GM12878 (cell line): ENCODE measurements at regions not wholly inside any gene's neighbourhood (a gene's known extent, or its start where the extent isn't known, plus 50 kb on each side); places are given as distances from the start of the nearest gene placed in this dataset.

Experiments used
- ATAC-seq: fragments of 200-7000 bp; cut with Tn5 transposase; 3 replicates; pipeline ENCODE4 v1.9.1; 2020; ENCODE audit warnings: mild to moderate bottlenecking, moderate library complexity
- BruUV-seq: library from RNA; stranded (reverse); fragments of 400-500 nt; replicated peaks from 2 replicates; lab custom pipeline; 2021; lab: Mats Ljungman, UMichigan
- CTCF ChIA-PET: fragments of 300-600 bp; sonication (Branson Sonifier 250); formaldehyde crosslinking; extraction: SDS; loops from one replicate; lab custom pipeline; 2021; ENCODE audit warnings: inconsistent platforms; lab: Yijun Ruan, JAX
- POLR2A ChIA-PET: fragments of 350-600 bp; formaldehyde crosslinking; extraction: SDS; loops from one replicate; lab custom pipeline; 2021; ENCODE audit warnings: inconsistent platforms; lab: Charles Lee
- RAD21 ChIA-PET: fragments of 300-600 bp; sonication (Branson Sonifier 250); formaldehyde crosslinking; loops from one replicate; lab custom pipeline; 2023; ENCODE audit warnings: antibody characterized with exemption; ENCODE audit not compliant: unreplicated experiment; lab: Charles Lee
- SMC1A ChIA-PET: fragments of 300-600 bp; sonication (Branson Sonifier 250); formaldehyde crosslinking; loops from one replicate; lab custom pipeline; 2023; ENCODE audit not compliant: unreplicated experiment, uncharacterized antibody; lab: Charles Lee
- DNase-seq: peaks from one replicate; pipeline ENCODE4 v3.0.0-alpha.2; 2011; ENCODE audit warnings: low read depth, low spot score
- FAIRE-seq: peaks from 3 replicates; lab custom pipeline; 2011; peaks lifted over from hg19 to GRCh38; lab: Jason Lieb, UNC
- H2AFZ ChIP-seq: 2 replicates; pipeline ENCODE4 v1.6.0; 2011; ENCODE audit warnings: low read depth, low read length, control low read depth; ENCODE audit not compliant: control insufficient read depth
- H3K27ac ChIP-seq: 2 replicates; pipeline ENCODE4 v1.5.1; 2011; ENCODE audit warnings: control low read depth; ENCODE audit not compliant: control insufficient read depth, insufficient read depth
- H3K27me3 ChIP-seq, 2 experiments: replicated peaks in 1 of 2; 2 replicates each; pipeline versions ENCODE4 v1.6.0 to v1.6.1; 2011; ENCODE audit warnings: low read length in 1 of 2; ENCODE audit not compliant: control insufficient read depth in 2 of 2, insufficient read depth in 2 of 2
- H3K36me3 ChIP-seq, 2 experiments: 2 replicates each; pipeline ENCODE4 v1.5.1; 2011; ENCODE audit warnings: low read length in 1 of 2; ENCODE audit not compliant: control insufficient read depth in 2 of 2, insufficient read depth in 2 of 2
- H3K4me1 ChIP-seq: 2 replicates; pipeline ENCODE4 v1.6.1; 2011; ENCODE audit warnings: mild to moderate bottlenecking, low read length, moderate library complexity, mixed read lengths; ENCODE audit not compliant: control insufficient read depth, insufficient read depth
- H3K4me2 ChIP-seq: 2 replicates; pipeline ENCODE4 v1.6.0; 2011; ENCODE audit warnings: control low read depth; ENCODE audit not compliant: control insufficient read depth, insufficient read depth
- H3K4me3 ChIP-seq: fragments of 200-600 bp; sonication (generic); 2 replicates; pipeline ENCODE4 v1.5.1; 2016
- H3K79me2 ChIP-seq: 2 replicates; pipeline ENCODE4 v1.6.0; 2011; ENCODE audit warnings: low read length; ENCODE audit not compliant: control insufficient read depth, insufficient read depth
- H3K9ac ChIP-seq: 2 replicates; pipeline ENCODE4 v1.8.0; 2011; ENCODE audit warnings: low read length, control low read depth, mixed read lengths; ENCODE audit not compliant: control insufficient read depth, insufficient read depth
- H3K9me3 ChIP-seq: replicated peaks from 3 replicates; pipeline ENCODE4 v1.5.1; 2011; ENCODE audit warnings: mild to moderate bottlenecking, low read length; ENCODE audit not compliant: control insufficient read depth, insufficient read depth
- H4K20me1 ChIP-seq: 2 replicates; pipeline ENCODE4 v1.6.0; 2011; ENCODE audit not compliant: control insufficient read depth, insufficient read depth
- CREB1 ChIP-seq: IDR thresholded peaks from 2 replicates; pipeline ENCODE4 v1.6.1; 2012; ENCODE audit warnings: low read depth, mild to moderate bottlenecking, inconsistent platforms
- EGR1 ChIP-seq, 2 experiments: IDR thresholded peaks; 1 replicate in 1 of 2; 2 replicates in 1 of 2; pipeline ENCODE4 v1.6.1; 2011 to 2012; ENCODE audit warnings: low read depth in 2 of 2, low read length in 2 of 2, borderline replicate concordance in 1 of 2, mild to moderate bottlenecking in 1 of 2, moderate library complexity in 1 of 2
- ELK1 ChIP-seq: IDR thresholded peaks from 2 replicates; pipeline ENCODE4 v1.6.1; 2012; ENCODE audit warnings: low read depth, low read length, improper control_type of control experiment
- JUNB ChIP-seq: IDR thresholded peaks from 2 replicates; pipeline ENCODE4 v1.6.1; 2016; ENCODE audit warnings: antibody characterized with exemption, mild to moderate bottlenecking
- JUND ChIP-seq: IDR thresholded peaks from 2 replicates; pipeline ENCODE4 v1.6.1; 2012; ENCODE audit warnings: low read depth, mild to moderate bottlenecking, low read length, improper control_type of control experiment, moderate library complexity
- KDM1A ChIP-seq: fragments of 200-600 bp; sonication (generic); IDR thresholded peaks from 2 replicates; pipeline ENCODE4 v1.6.1; 2016; ENCODE audit warnings: borderline replicate concordance
- MEF2B ChIP-seq: fragments of 450-650 bp; IDR thresholded peaks from 2 replicates; pipeline ENCODE4 v1.6.1; 2018; ENCODE audit warnings: mild to moderate bottlenecking, moderate library complexity; ENCODE audit not compliant: partially characterized antibody, poor library complexity, severe bottlenecking
- NBN ChIP-seq: fragments of 450-650 bp; IDR thresholded peaks from 2 replicates; pipeline ENCODE4 v1.6.1; 2016
- NFIC ChIP-seq: IDR thresholded peaks from 2 replicates; pipeline ENCODE4 v1.6.1; 2012; ENCODE audit warnings: low read depth, mild to moderate bottlenecking, inconsistent platforms, low read length, moderate library complexity
- PAX8 ChIP-seq: fragments of 450-650 bp; IDR thresholded peaks from 2 replicates; pipeline ENCODE4 v1.6.1; 2017; ENCODE audit warnings: mild to moderate bottlenecking, moderate library complexity
- POLR2AphosphoS5 ChIP-seq: IDR thresholded peaks from 2 replicates; pipeline ENCODE4 v1.6.1; 2011; ENCODE audit warnings: mild to moderate bottlenecking, low read length, inconsistent platforms
- RUNX3 ChIP-seq: IDR thresholded peaks from 2 replicates; pipeline ENCODE4 v1.6.1; 2012; ENCODE audit warnings: low read length, inconsistent platforms
- STAT1 ChIP-seq: fragments of 450-650 bp; conservative IDR thresholded peaks from 2 replicates; pipeline ENCODE4 v1.6.1; 2014; ENCODE audit warnings: antibody characterized with exemption, mild to moderate bottlenecking
- TCF3 ChIP-seq: IDR thresholded peaks from 2 replicates; pipeline ENCODE4 v1.6.1; 2012; ENCODE audit warnings: low read depth, mild to moderate bottlenecking, low read length, borderline replicate concordance; ENCODE audit not compliant: insufficient read depth
- TCF7 ChIP-seq: IDR thresholded peaks from 2 replicates; pipeline ENCODE4 v1.6.1; 2014; ENCODE audit warnings: antibody characterized with exemption, borderline replicate concordance
- WRNIP1 ChIP-seq: IDR thresholded peaks from 2 replicates; pipeline ENCODE4 v1.6.1; 2011; ENCODE audit warnings: low read depth, low read length, improper control_type of control experiment, borderline replicate concordance
- WGBS: methylation state at CpG from one replicate; pipeline ENCODE4 v1.1.6; 2016; ENCODE audit warnings: low lambda C conversion rate; ENCODE audit not compliant: insufficient replicate concordance, insufficient coverage; ENCODE audit errors: missing lambda C conversion rate; 5-methylcytosine and 5-hydroxymethylcytosine counted together
- in situ Hi-C: fragments of 300-500 bp; cut with MboI; formaldehyde crosslinking; loops from 9 replicates; pipeline ENCODE4 v1.14.3; 2018; ENCODE audit warnings: mixed read lengths
- intact Hi-C: fragments of 100-400 bp; cut with micrococcal nuclease; formaldehyde crosslinking; loops from one replicate; pipeline ENCODE4 v1.14.2; 2022; ENCODE audit not compliant: unreplicated experiment
- TF ChIP-seq, protein P1 (sequence below): fragments of 450-650 bp; formaldehyde crosslinking; IDR thresholded peaks from 2 replicates; pipeline ENCODE4 v1.4.0; 2020; ENCODE audit warnings: mild to moderate bottlenecking, moderate library complexity
- TF ChIP-seq, protein P2 (sequence below): IDR thresholded peaks from 2 replicates; pipeline ENCODE4 v1.6.1; 2011; ENCODE audit warnings: low read depth, low read length, improper control_type of control experiment, borderline replicate concordance
- TF ChIP-seq, protein P3 (sequence below): IDR thresholded peaks from 2 replicates; pipeline ENCODE4 v1.6.1; 2012; ENCODE audit warnings: low read length, inconsistent platforms

GRCh38 chr14:53327716-53328115 is 174.6 kb upstream of the DDHD1 start:
- DNase-seq, result no peak
- CTCF ChIA-PET, result interaction anchor here (1.3 kb wide), 1 partner anchor 32 kb away, joined by 5 read pairs; no protein-coding TSS in a partner anchor
- WGBS, result 7% methylated on average over 1 of the region's 1 CpG
- Histone ChIP-seq H3K27ac (no peak overlapping the region), H3K4me2 (no peak overlapping the region), H3K4me3 (no peak overlapping the region), H3K36me3 (no peaks in the 10 kb centered on the region), H3K9ac (no peak overlapping the region), H3K9me3 (no peaks in the 10 kb centered on the region), H3K4me1 (no peaks in the 10 kb centered on the region), H3K27me3 (no peaks in the 10 kb centered on the region), H2AFZ (no peak overlapping the region), H4K20me1 (no peaks in the 10 kb centered on the region), H3K79me2 (no peaks in the 10 kb centered on the region)
- no peak for FAIRE-seq
- RAD21 ChIA-PET, result no interaction called here
- POLR2A ChIA-PET, result no interaction called here
- intact Hi-C loops, result no loop called here
- TF ChIP-seq, protein P1, sequence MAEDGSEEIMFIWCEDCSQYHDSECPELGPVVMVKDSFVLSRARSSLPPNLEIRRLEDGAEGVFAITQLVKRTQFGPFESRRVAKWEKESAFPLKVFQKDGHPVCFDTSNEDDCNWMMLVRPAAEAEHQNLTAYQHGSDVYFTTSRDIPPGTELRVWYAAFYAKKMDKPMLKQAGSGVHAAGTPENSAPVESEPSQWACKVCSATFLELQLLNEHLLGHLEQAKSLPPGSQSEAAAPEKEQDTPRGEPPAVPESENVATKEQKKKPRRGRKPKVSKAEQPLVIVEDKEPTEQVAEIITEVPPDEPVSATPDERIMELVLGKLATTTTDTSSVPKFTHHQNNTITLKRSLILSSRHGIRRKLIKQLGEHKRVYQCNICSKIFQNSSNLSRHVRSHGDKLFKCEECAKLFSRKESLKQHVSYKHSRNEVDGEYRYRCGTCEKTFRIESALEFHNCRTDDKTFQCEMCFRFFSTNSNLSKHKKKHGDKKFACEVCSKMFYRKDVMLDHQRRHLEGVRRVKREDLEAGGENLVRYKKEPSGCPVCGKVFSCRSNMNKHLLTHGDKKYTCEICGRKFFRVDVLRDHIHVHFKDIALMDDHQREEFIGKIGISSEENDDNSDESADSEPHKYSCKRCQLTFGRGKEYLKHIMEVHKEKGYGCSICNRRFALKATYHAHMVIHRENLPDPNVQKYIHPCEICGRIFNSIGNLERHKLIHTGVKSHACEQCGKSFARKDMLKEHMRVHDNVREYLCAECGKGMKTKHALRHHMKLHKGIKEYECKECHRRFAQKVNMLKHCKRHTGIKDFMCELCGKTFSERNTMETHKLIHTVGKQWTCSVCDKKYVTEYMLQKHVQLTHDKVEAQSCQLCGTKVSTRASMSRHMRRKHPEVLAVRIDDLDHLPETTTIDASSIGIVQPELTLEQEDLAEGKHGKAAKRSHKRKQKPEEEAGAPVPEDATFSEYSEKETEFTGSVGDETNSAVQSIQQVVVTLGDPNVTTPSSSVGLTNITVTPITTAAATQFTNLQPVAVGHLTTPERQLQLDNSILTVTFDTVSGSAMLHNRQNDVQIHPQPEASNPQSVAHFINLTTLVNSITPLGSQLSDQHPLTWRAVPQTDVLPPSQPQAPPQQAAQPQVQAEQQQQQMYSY (CRISPR knock-in tag), result no peak
- TF ChIP-seq ELK1, result no peak
- TF ChIP-seq MEF2B, result no peak
- TF ChIP-seq PAX8, result no peak
- TF ChIP-seq, protein P2, sequence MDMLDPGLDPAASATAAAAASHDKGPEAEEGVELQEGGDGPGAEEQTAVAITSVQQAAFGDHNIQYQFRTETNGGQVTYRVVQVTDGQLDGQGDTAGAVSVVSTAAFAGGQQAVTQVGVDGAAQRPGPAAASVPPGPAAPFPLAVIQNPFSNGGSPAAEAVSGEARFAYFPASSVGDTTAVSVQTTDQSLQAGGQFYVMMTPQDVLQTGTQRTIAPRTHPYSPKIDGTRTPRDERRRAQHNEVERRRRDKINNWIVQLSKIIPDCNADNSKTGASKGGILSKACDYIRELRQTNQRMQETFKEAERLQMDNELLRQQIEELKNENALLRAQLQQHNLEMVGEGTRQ, result no peak
- no peak for TF ChIP-seq KDM1A
- no peak for TF ChIP-seq WRNIP1
- TF ChIP-seq CREB1, result no peak
- no peak for TF ChIP-seq POLR2AphosphoS5
- no peak for TF ChIP-seq NFIC
- no peak for TF ChIP-seq TCF3
- TF ChIP-seq JUNB, result no peak
- no peak for TF ChIP-seq TCF7
- TF ChIP-seq STAT1, result no peak
- TF ChIP-seq JUND, result no peak
- no peak for TF ChIP-seq RUNX3
- no peak for TF ChIP-seq NBN
- TF ChIP-seq, protein P3, sequence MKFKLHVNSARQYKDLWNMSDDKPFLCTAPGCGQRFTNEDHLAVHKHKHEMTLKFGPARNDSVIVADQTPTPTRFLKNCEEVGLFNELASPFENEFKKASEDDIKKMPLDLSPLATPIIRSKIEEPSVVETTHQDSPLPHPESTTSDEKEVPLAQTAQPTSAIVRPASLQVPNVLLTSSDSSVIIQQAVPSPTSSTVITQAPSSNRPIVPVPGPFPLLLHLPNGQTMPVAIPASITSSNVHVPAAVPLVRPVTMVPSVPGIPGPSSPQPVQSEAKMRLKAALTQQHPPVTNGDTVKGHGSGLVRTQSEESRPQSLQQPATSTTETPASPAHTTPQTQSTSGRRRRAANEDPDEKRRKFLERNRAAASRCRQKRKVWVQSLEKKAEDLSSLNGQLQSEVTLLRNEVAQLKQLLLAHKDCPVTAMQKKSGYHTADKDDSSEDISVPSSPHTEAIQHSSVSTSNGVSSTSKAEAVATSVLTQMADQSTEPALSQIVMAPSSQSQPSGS, result no peak
- TF ChIP-seq EGR1 (IDR thresholded peaks at IDR 0.05; ENCODE audit: borderline replicate concordance in 1 of 2, low read depth in 2 of 2, low read length in 2 of 2), result no peak
- in situ Hi-C loops, result no loop called here
- no TSS peak for BruUV-seq
- ATAC-seq, result no peak
- SMC1A ChIA-PET, result interaction anchor here (1.5 kb wide), 1 partner anchor 8 kb away, joined by 4 read pairs; no protein-coding TSS in a partner anchor
